Spleen (tissue), 11 donors: ENCODE measurements at regions not wholly inside any gene's neighbourhood (a gene's known extent, or its start where the extent isn't known, plus 50 kb on each side); places are given as distances from the start of the nearest gene placed in this dataset.
A peak's percentile ranks its signal among the peaks of the same experiment; 100 is the strongest.

Experiments
- DNase-seq: peaks from one replicate; pipeline ENCODE4 v3.0.0-alpha.2; 2020
- H3K27ac ChIP-seq, 8 donors: fragments of 200-600 bp; sonication (generic) in 7 of 8; 1 replicate in 4 of 8; 2 replicates in 4 of 8; pipeline versions ENCODE4 v1.5.0 to v1.8.0; 2016 to 2021; ENCODE audit warnings: inconsistent platforms in 4 of 8, mild to moderate bottlenecking in 4 of 8, moderate library complexity in 1 of 8
- H3K27me3 ChIP-seq, 7 donors: fragments of 200-600 bp; sonication (generic) in 6 of 7; replicated peaks in 1 of 7; 1 replicate in 4 of 7; 2 replicates in 3 of 7; pipeline versions ENCODE4 v1.5.0 to v1.8.0; 2016 to 2021; ENCODE audit warnings: inconsistent platforms in 3 of 7, mild to moderate bottlenecking in 1 of 7
- H3K36me3 ChIP-seq, 6 donors: fragments of 200-600 bp; sonication (generic) in 5 of 6; 1 replicate in 4 of 6; 2 replicates in 2 of 6; pipeline versions ENCODE4 v1.5.0 to v1.8.0; 2016 to 2021; ENCODE audit warnings: inconsistent platforms in 2 of 6
- H3K4me1 ChIP-seq, 6 donors: fragments of 200-600 bp; sonication (generic) in 5 of 6; 1 replicate in 3 of 6; 2 replicates in 3 of 6; pipeline versions ENCODE4 v1.5.0 to v1.8.0; 2016 to 2021; ENCODE audit warnings: inconsistent platforms in 3 of 6
- H3K4me3 ChIP-seq, 8 donors: fragments of 200-600 bp; sonication (generic) in 7 of 8; 1 replicate in 4 of 8; 2 replicates in 4 of 8; pipeline versions ENCODE4 v1.5.0 to v1.8.0; 2016 to 2021; ENCODE audit warnings: inconsistent platforms in 4 of 8, mild to moderate bottlenecking in 4 of 8, moderate library complexity in 2 of 8
- H3K9me3 ChIP-seq, 8 donors: fragments of 200-600 bp; sonication (generic) in 7 of 8; 1 replicate in 4 of 8; 2 replicates in 4 of 8; pipeline versions ENCODE4 v1.5.0 to v1.8.0; 2016 to 2021; ENCODE audit warnings: inconsistent platforms in 4 of 8
- CTCF ChIP-seq, 11 experiments: fragments of 200-600 bp in 7 of 11; fragments of 450-650 bp in 4 of 11; sonication (generic) in 4 of 11; IDR thresholded peaks in 8 of 11; conservative IDR thresholded peaks in 3 of 11; 1 replicate in 7 of 11; 2 replicates in 4 of 11; pipeline versions ENCODE4 v1.4.0 to v1.8.0; 2016 to 2021; ENCODE audit warnings: antibody characterized with exemption in 11 of 11, inconsistent platforms in 4 of 11, mild to moderate bottlenecking in 1 of 11
- POLR2A ChIP-seq, 3 donors: fragments of 450-650 bp; IDR thresholded peaks; one replicate each; pipeline ENCODE4 v1.5.1; 2017; ENCODE audit warnings: antibody characterized with exemption in 3 of 3, mild to moderate bottlenecking in 1 of 3
- POLR2AphosphoS5 ChIP-seq, 3 donors: sonication (generic); formaldehyde crosslinking; IDR thresholded peaks; one replicate each; pipeline ENCODE4 v1.5.1; 2017; ENCODE audit warnings: antibody characterized with exemption in 3 of 3
- WGBS, 5 donors: extraction: QIAGEN DNeasy Blood & Tissue Kit in 3 of 5; methylation state at CpG; one replicate each; pipeline versions ENCODE4 v1.1.5 to v1.1.7; 2013 to 2018; 5-methylcytosine and 5-hydroxymethylcytosine counted together
- intact Hi-C: fragments of 100-400 bp; cut with DNase I; formaldehyde crosslinking; loops from one replicate; pipeline ENCODE4 v1.15.0; 2023; ENCODE audit warnings: low total_unique reads
- donor health status: healthy with polysubstance abuse.
- donor health status: DM: no; HTN: no; CAD: no; lungs with moderate emphysema.
- donor health status: DM: no; HTN: no; CAD: no.
- donor health status: Bipolar disorder and iron deficiency.
- donor health status: healthy.
- donor health status: DM: no; HTN: no; CAD: no.
- donor health status: DM: yes; HTN: yes; CAD: no.

GRCh38 chr22:35150183-35151107, 84.5 kb downstream of the ISX start:
- H3K36me3 ChIP-seq, result no peaks in the 10 kb centered on the region
- TF ChIP-seq POLR2A (IDR thresholded peaks at IDR 0.05), result no peak
- peak in 10 of 11 experiments; percentile 15 to 76 (median 56) for TF ChIP-seq CTCF (IDR thresholded peaks at IDR 0.05 in 8 of 11, conservative IDR thresholded peaks at IDR 0.05 in 3 of 11)
- peak; percentile 79 for DNase-seq
- peaks cover 0 to 56% (median 3%) of the 10 kb centered on the region in 7 donors for H3K27me3 ChIP-seq
- intact Hi-C loops, result no loop called here
- peaks cover 0 to 8% (median 2%) of the 10 kb centered on the region in 6 donors for H3K4me1 ChIP-seq
- no peaks in the 10 kb centered on the region for H3K9me3 ChIP-seq
- WGBS, 5 donors, result 47 to 54% (median 51%) methylated on average over 22 of the region's 22 CpGs
- H3K27ac ChIP-seq, result no peak overlapping the region
- no peak overlapping the region for H3K4me3 ChIP-seq

GRCh38 chr22:35152316-35152715, 86.4 kb downstream of the ISX start:
- Histone ChIP-seq H3K27ac (no peak overlapping the region), H3K4me1 (peaks cover 0 to 8% (median 2%) of the 10 kb centered on the region in 6 donors), H3K9me3 (no peaks in the 10 kb centered on the region), H3K4me3 (no peak overlapping the region), H3K27me3 (peaks cover 0 to 68% (median 6%) of the 10 kb centered on the region in 7 donors), H3K36me3 (no peaks in the 10 kb centered on the region)
- TF ChIP-seq CTCF (IDR thresholded peaks at IDR 0.05 in 8 of 11, conservative IDR thresholded peaks at IDR 0.05 in 3 of 11), result no peak
- TF ChIP-seq POLR2A (IDR thresholded peaks at IDR 0.05), result no peak
- no peak for TF ChIP-seq POLR2AphosphoS5 (IDR thresholded peaks at IDR 0.05)
- intact Hi-C loops, result no loop called here
- peak; percentile 20 for DNase-seq
- 61 to 80% (median 63%) methylated on average over 8 of the region's 8 CpGs for WGBS, 5 donors

GRCh38 chr22:35154937-35155387, 89.0 kb downstream of the ISX start:
- Histone ChIP-seq H3K9me3 (no peaks in the 10 kb centered on the region), H3K4me3 (no peak overlapping the region), H3K27me3 (peaks cover 0 to 85% (median 6%) of the 10 kb centered on the region in 7 donors), H3K27ac (no peak overlapping the region), H3K36me3 (no peaks in the 10 kb centered on the region), H3K4me1 (peaks cover 0 to 8% (median 2%) of the 10 kb centered on the region in 6 donors)
- WGBS, 5 donors, result 10 to 34% (median 16%) methylated on average over 3 to 10 of the region's 10 CpGs
- intact Hi-C loops, result no loop called here
- DNase-seq, result peak; percentile 67
- TF ChIP-seq CTCF (IDR thresholded peaks at IDR 0.05 in 8 of 11, conservative IDR thresholded peaks at IDR 0.05 in 3 of 11), result peak in 9 of 11 experiments; percentile 28 to 71 (median 54)
- TF ChIP-seq POLR2AphosphoS5 (IDR thresholded peaks at IDR 0.05), result no peak

GRCh38 chr22:35155403-35156025, 89.6 kb downstream of the ISX start:
- H3K36me3 ChIP-seq, result no peaks in the 10 kb centered on the region
- TF ChIP-seq CTCF (IDR thresholded peaks at IDR 0.05 in 8 of 11, conservative IDR thresholded peaks at IDR 0.05 in 3 of 11), result no peak
- no peak for TF ChIP-seq POLR2A (IDR thresholded peaks at IDR 0.05)
- no peak for TF ChIP-seq POLR2AphosphoS5 (IDR thresholded peaks at IDR 0.05)
- peaks cover 0 to 87% (median 6%) of the 10 kb centered on the region in 7 donors for H3K27me3 ChIP-seq
- no peak overlapping the region for H3K27ac ChIP-seq
- intact Hi-C loops, result no loop called here
- no peak overlapping the region for H3K4me3 ChIP-seq
- H3K4me1 ChIP-seq, result peaks cover 0 to 5% (median 1%) of the 10 kb centered on the region in 6 donors
- H3K9me3 ChIP-seq, result no peaks in the 10 kb centered on the region
- DNase-seq, result no peak
- 58 to 71% (median 61%) methylated on average over 7 of the region's 7 CpGs for WGBS, 5 donors
